Anterior cingulate cortex (tissue), 58 donors: ENCODE measurements at regions not wholly inside any gene's neighbourhood (a gene's known extent, or its start where the extent isn't known, plus 50 kb on each side); places are given as distances from the start of the nearest gene placed in this dataset.
A peak's percentile ranks its signal among the peaks of the same experiment; 100 is the strongest.

Experiments used
- DNase-seq, 58 donors: peaks; one replicate each; lab custom pipeline; 2025; lab: John Stamatoyannopoulos, UW

- no peak for DNase-seq
Observed at GRCh38 chr13:53143757-53144339, 115.2 kb downstream of the OLFM4 start.

DNA sequence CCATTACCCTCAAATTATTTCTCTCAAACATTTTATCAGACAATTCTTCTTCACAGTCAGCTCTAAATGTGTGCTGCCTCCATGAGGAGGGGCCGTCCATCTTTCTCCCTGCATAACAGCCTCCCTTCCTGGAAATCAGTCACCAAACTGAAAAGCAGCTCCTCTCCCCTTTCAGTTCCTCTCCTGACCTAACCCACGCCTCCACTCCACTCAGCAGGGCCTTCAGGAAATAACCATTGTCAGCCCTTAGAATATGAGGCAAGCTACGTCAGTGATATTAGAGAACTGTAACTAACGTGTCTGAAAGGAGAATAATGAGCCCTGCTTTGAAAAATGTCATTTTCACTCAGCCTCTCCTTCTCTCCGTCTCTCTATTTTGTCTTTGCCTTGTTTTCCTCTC lies 116.2 kb downstream of the OLFM4 start:
- no peak for DNase-seq

DNA sequence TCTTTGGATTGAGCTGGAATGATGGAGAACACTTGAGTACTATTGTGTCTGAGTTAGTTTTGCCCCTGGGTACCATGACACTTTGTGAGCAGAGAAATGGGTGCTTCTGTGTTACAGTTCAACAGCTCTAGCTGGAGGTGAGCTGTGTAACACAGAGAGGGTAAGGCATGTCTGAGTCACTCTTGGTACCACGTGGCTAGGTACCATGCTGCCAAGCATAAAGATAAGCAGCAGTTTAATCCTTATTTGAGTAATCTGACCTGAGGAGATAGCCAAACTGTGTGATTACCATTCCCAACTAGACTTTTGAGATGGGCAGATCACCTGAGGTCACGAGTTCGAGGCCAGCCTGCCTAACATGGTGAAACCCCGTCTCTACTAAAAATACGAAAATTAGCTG lies 122.0 kb downstream of the OLFM4 start:
- DNase-seq: no peak

- peak in 30 of 58 donors; percentile 3 to 55 (median 13) for DNase-seq
Observed at GRCh38 chr13:53151336-53152056, 122.9 kb downstream of the OLFM4 start.

DNA sequence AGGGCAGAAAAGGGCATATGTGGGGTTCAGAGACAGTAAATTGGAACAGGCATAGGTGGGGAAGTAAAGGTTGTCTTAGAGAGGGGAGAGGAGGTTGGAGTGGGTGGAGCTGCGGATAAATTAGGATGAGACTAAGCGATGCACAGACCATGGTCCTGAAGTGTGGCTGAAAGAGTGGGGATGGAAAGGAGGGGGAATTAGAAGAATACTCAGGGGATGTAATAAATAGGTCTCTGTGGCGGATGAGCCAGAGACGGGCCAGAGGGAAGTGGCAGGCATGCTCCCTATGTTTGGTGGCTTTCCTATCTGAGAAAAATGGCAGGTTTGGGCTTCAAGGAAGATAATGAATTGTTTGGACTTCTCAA lies 123.4 kb downstream of the OLFM4 start:
- no peak for DNase-seq

DNA sequence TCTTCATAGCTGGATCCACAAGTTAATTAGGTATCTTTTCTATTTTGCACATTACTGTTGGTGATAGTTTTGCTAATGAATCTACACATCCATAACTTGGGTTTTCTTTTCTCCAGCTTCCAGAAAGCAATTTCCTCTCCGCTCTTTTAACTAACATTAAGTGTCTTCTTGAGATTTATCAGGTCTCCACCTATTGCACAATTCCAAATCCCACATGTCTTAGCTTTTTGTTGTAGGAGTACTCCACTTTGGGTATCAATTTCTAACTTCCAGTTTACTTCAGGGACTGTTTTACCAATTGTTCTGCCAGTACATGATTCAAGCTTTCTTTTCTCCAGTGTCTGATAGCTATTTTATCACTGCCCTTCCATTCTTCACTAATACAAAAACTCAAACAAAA lies 129.6 kb downstream of the OLFM4 start:
- DNase-seq: no peak

GRCh38 chr13:53159431-53159830 lies 130.8 kb downstream of the OLFM4 start:
- DNase-seq: no peak

GRCh38 chr13:53160211-53160610 lies 131.6 kb downstream of the OLFM4 start:
- no peak for DNase-seq

- no peak for DNase-seq
Observed at GRCh38 chr13:53161251-53161650, 132.6 kb downstream of the OLFM4 start.

GRCh38 chr13:53165261-53165660 lies 136.6 kb downstream of the OLFM4 start:
- no peak for DNase-seq

- DNase-seq: no peak
Observed at GRCh38 chr13:53167561-53167960, 138.9 kb downstream of the OLFM4 start.

GRCh38 chr13:53170910-53171309 lies 142.3 kb downstream of the OLFM4 start:
- no peak for DNase-seq

DNA sequence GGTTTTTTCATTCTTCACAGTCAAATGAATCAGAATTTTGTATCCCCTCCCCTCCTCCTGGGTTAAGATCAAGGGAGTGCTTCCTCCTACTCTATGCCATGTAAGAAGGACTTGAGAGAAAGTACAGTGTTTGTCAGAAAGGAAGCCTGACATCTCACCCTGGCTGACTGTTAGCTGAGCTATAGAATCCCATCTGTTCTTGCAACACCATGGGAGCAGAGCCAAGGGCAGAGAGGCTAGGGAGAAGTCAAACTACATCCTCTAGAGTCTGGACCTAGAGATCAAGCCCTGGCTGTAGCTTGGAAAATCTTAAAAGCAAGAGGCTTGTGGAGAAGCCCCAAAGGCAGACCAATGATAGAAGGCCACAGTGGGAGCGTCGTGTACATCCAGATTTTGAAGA lies 145.9 kb downstream of the OLFM4 start:
- no peak for DNase-seq

- DNase-seq: no peak
Observed at GRCh38 chr13:53180684-53181083, 152.1 kb downstream of the OLFM4 start.

DNA sequence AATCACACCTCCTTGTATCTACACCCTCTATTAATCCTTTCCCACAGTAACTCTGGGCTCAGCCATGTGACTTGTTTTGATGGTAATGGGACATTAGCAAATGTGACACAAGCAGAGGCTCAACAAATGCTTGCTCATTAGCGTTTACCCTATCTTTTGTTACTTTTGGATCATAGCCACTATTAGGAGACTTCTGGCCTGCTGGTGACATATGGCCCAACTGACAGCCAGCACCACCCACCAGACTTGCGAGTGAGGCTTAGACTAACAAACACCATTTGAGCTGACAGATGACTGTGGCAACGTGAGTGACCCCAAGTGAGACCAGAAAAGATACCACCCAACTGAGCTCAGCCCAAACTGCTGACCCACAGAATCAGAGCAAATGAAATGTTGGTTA lies 154.1 kb downstream of the OLFM4 start:
- DNase-seq: no peak

DNA sequence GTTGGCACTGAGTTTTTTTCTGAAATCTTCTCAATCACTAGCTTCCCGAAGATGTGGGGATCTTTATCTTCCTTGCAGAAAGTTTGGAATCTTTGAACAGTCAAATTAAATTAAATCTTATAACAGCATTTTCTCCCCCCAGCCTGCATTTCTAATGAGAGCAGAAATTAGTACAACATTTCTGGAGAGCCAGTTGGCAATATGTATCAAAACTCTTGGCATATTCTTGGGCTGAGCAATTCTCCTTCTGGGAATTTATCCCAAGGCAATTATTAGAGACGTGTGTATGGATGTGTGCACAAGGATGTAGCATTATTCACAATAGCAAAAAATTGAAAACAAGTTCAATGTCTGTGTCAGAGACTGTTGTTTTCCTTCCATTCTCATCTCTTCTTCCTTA lies 159.5 kb downstream of the OLFM4 start:
- no peak for DNase-seq

GRCh38 chr13:53189162-53189561 lies 160.5 kb downstream of the OLFM4 start:
- no peak for DNase-seq

DNA sequence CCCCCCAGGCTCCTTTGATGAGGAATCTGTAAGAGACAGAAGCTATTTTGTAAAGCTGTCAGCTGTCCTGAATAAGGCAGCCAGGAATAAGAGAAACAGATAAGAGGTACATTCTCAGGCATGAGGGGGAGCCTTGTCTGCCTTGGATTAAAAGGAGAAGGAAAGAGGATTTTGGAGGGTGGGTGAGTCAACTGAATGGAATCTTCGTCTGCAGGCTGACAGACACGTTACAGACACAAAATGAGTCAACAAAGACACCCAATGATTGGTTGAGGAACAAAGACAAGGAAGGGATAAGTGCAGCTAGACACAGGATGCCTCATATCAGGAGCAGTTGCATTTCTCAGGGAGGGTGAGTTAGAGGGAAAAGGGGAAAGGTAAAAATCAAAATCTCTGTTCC lies 162.5 kb downstream of the OLFM4 start:
- no peak for DNase-seq

GRCh38 chr13:53197424-53197823 lies 168.8 kb downstream of the OLFM4 start:
- no peak for DNase-seq

DNA sequence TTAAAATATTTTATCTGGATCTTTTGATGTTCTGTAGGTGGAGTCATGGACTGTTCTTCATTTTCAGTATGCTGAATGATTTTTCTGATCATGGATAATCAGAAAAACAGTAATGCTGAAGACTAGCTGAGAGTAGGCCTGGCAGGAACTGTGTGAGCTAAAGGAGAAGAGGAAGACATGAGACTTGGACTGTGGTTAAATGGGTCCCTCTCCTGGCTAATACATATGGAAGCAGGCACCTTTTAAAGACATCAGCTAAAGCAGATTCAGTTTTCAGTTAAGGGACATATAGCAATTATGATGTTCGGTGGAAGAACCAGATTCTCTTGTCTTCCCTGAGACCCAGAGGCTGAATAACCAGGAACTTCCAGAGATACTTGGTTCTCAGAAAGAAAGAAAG lies 169.4 kb downstream of the OLFM4 start:
- DNase-seq: peak in 2 of 58 donors; percentile 15 to 24

DNA sequence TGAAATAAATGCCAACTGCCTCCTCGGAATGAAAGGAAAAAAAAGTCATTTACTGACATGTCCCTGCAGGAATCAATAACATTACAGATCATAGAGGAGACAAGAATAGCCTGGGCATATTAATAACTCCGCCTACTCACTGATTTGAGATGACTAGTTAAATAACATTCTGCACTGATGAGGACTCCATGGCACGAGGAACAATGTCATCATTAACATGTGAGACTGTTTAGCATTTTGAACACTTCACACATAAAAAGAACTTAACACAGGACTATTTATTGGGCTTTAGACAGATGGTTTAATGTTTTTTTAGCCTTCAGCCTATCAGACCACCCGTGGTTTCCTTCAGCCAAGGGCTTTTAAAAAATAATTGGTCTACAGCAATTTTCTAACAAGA lies 170.1 kb downstream of the OLFM4 start:
- no peak for DNase-seq

DNA sequence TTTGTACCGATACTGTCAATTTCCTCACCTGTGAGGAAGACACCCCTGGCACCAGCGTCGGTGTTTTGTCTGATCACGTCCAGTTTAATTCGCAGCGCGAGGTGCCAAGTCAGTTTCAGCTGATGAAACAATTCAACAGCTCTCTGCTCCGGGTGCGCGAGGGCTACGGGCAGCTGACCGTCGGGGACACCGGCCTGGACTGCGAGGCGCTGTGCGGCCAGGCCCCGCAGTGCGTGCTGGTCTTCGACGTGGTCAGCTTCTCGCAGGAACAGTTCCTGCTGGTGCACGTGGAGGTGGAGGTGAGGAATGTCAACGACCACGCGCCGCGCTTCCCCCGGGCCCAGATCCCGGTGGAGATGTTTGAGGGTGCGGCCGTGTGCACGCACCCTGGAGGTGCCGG lies 171.5 kb downstream of the OLFM4 start:
- no peak for DNase-seq
